ENCODE measurements at regions not wholly inside any gene's neighbourhood (a gene's known extent, or its start where the extent isn't known, plus 50 kb on each side); places are given as distances from the start of the nearest gene placed in this dataset.

DNA sequence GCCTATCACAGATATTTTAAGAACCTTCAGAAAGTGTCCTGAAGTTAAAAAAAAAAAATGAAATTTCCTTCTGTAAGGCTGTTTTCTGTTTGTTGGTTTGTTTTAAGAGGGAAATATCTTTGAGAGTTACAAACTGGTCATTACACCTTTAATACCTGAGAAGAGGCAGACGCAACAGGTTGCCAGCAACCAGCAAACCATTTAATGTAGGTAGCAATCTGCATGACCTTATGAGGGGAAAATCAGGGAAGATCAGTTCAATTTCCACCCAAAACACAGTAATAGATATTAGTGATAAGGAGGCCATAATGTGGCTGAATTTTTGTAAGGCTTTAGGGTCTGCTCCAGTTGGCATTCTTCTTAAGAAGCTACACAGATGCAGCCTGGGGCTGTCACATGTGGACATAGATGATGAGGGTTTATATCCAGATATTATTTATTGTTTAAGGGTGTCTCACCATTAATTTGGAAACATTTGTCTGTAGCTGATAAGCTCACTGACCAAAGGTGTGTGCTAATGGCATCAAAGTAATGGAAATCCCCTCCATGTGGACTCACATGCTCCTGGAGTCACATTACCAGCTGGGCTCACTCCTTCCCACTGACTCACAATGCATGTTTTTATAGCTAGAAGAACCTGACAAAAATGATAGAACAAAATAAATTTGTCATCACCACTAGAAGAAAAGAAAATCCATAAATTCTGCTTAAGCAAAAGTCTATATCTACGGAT, 83.5 kb upstream of the DTNA start:
- FAIRE-seq, result no peak
- H3K36me3 ChIP-seq (ENCODE audit: control insufficient read depth in 2 of 2, insufficient read depth in 2 of 2, low read length in 1 of 2), result no peaks in the 10 kb centered on the region
- H3K9ac ChIP-seq (ENCODE audit: control insufficient read depth, insufficient read depth, low read length), result no peak overlapping the region
- DNase-seq (ENCODE audit: low read depth, low spot score), result no peak
- SMC1A ChIA-PET (ENCODE audit: uncharacterized antibody, unreplicated experiment), result interaction anchor here (0.7 kb wide), 1 partner anchor 191 kb away, joined by 3 read pairs; no protein-coding TSS in a partner anchor
- no peaks in the 10 kb centered on the region for H3K9me3 ChIP-seq (replicated peaks; ENCODE audit: control insufficient read depth, insufficient read depth, low read length)
- H4K20me1 ChIP-seq (ENCODE audit: control insufficient read depth, insufficient read depth), result no peaks in the 10 kb centered on the region
- in situ Hi-C loops (cut with MboI) (no loop called here), intact Hi-C loops (cut with micrococcal nuclease; ENCODE audit: unreplicated experiment) (no loop called here)
- RAD21 ChIA-PET (ENCODE audit: unreplicated experiment), result no interaction called here
- WGBS (ENCODE audit: insufficient coverage, insufficient replicate concordance, low lambda C conversion rate, missing lambda C conversion rate), result 48% methylated on average over 2 of the region's 2 CpGs
- no peaks in the 10 kb centered on the region for H3K4me1 ChIP-seq (ENCODE audit: control insufficient read depth, insufficient read depth, low read length)
- BruUV-seq (replicated peaks), result no TSS peak
- CTCF ChIA-PET, result interaction anchor here (0.5 to 1.1 kb wide), 2 partner anchors 15 to 500 kb away, joined by 3 read pairs; no protein-coding TSS in a partner anchor
- H2AFZ ChIP-seq (ENCODE audit: control insufficient read depth, low read depth, low read length), result no peak overlapping the region
- H3K4me2 ChIP-seq (ENCODE audit: control insufficient read depth, insufficient read depth), result no peak overlapping the region
- no peak for TF ChIP-seq BACH1 (IDR thresholded peaks at IDR 0.05; ENCODE audit: borderline replicate concordance)
- peak; percentile 18; the same call in 1 of the 2 replicates for TF ChIP-seq RAD51 (IDR thresholded peaks at IDR 0.05)
- no peak for TF ChIP-seq NFYA (IDR thresholded peaks at IDR 0.05; ENCODE audit: borderline replicate concordance, low read depth, low read length)
- ATAC-seq, result no peak
- no peaks in the 10 kb centered on the region for H3K27me3 ChIP-seq (replicated peaks in 1 of 2; ENCODE audit: control insufficient read depth in 2 of 2, insufficient read depth in 2 of 2, low read length in 1 of 2)
- no peak overlapping the region for H3K4me3 ChIP-seq
- no peaks in the 10 kb centered on the region for H3K79me2 ChIP-seq (ENCODE audit: control insufficient read depth, insufficient read depth, low read length)
- H3K27ac ChIP-seq (ENCODE audit: control insufficient read depth, insufficient read depth), result no peak overlapping the region
- POLR2A ChIA-PET, result interaction anchor here (1.5 kb wide), 1 partner anchor 17 kb away, joined by 4 read pairs; no protein-coding TSS in a partner anchor

DNA sequence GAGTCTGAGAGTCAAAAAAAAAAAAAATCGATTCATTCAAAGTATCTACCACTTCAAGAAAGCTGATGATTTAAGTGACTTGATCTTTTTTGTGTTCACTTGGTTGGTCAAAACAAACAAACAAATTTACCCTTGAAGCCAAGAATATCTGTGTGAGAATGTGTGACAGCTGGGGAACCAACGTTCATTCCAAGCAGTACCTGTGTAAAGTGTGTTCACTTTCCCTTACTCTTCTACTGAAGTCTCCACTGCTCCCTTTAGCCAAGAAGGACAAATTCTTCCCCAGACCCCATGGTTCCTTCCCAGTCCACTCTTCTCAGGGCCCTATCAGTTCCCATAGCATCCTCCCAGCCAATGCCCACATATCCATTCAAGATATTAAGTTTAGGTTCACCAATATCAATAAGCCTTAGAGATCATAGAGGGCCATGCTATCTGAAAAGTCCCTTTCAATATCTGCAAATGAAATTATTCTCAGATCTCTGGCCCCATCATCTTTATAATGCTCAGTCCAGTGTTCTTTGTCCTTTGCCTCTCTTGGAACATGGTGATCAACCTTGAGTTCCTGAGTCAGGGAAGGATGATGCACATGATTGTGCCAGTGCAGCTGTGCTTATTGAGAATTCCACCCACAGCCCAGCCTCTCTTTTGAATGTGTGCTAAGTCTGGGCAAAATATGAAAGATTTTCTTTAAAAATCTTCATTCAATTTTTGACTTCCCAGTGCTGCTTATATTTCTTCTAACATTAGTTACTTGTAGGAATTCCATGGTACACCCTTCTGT, 82.8 kb upstream of the DTNA start:
- H3K27me3 ChIP-seq (replicated peaks in 1 of 2; ENCODE audit: control insufficient read depth in 2 of 2, insufficient read depth in 2 of 2, low read length in 1 of 2), result no peaks in the 10 kb centered on the region
- intact Hi-C loops (cut with micrococcal nuclease; ENCODE audit: unreplicated experiment) (no loop called here), in situ Hi-C loops (cut with MboI) (no loop called here)
- DNase-seq (ENCODE audit: low read depth, low spot score) (no peak), ATAC-seq (no peak), FAIRE-seq (no peak)
- no peak overlapping the region for H3K9ac ChIP-seq (ENCODE audit: control insufficient read depth, insufficient read depth, low read length)
- POLR2A ChIA-PET, result interaction anchor here (1.5 kb wide), 1 partner anchor 17 kb away, joined by 4 read pairs; no protein-coding TSS in a partner anchor
- CTCF ChIA-PET, result interaction anchor here (1.1 to 1.4 kb wide), 3 partner anchors 15 to 34 kb away, joined by 3 read pairs; no protein-coding TSS in a partner anchor
- H3K9me3 ChIP-seq (replicated peaks; ENCODE audit: control insufficient read depth, insufficient read depth, low read length), result no peaks in the 10 kb centered on the region
- H2AFZ ChIP-seq (ENCODE audit: control insufficient read depth, low read depth, low read length), result no peak overlapping the region
- no peak overlapping the region for H3K27ac ChIP-seq (ENCODE audit: control insufficient read depth, insufficient read depth)
- 20% methylated on average over 2 of the region's 2 CpGs for WGBS (ENCODE audit: insufficient coverage, insufficient replicate concordance, low lambda C conversion rate, missing lambda C conversion rate)
- H3K4me1 ChIP-seq (ENCODE audit: control insufficient read depth, insufficient read depth, low read length), result no peaks in the 10 kb centered on the region
- no peaks in the 10 kb centered on the region for H4K20me1 ChIP-seq (ENCODE audit: control insufficient read depth, insufficient read depth)
- RAD21 ChIA-PET (ENCODE audit: unreplicated experiment), result no interaction called here
- H3K79me2 ChIP-seq (ENCODE audit: control insufficient read depth, insufficient read depth, low read length), result no peaks in the 10 kb centered on the region
- BruUV-seq (replicated peaks), result no TSS peak
- H3K4me3 ChIP-seq, result no peak overlapping the region
- H3K36me3 ChIP-seq (ENCODE audit: control insufficient read depth in 2 of 2, insufficient read depth in 2 of 2, low read length in 1 of 2), result no peaks in the 10 kb centered on the region
- no peak overlapping the region for H3K4me2 ChIP-seq (ENCODE audit: control insufficient read depth, insufficient read depth)
- SMC1A ChIA-PET (ENCODE audit: uncharacterized antibody, unreplicated experiment), result interaction anchor here (0.6 to 1.5 kb wide), 4 partner anchors 13 to 192 kb away, joined by 3 to 9 read pairs (median 3); no protein-coding TSS in a partner anchor
- TF ChIP-seq RBBP5 (conservative IDR thresholded peaks at IDR 0.05), result no peak
- TF ChIP-seq HDGF (IDR thresholded peaks at IDR 0.05), result no peak
- no peak for TF ChIP-seq SIN3A (IDR thresholded peaks at IDR 0.05; ENCODE audit: low read depth, low read length)
- TF ChIP-seq PAX5 (IDR thresholded peaks at IDR 0.05; ENCODE audit: borderline replicate concordance, low read depth, low read length), result no peak
- no peak for TF ChIP-seq SMAD1 (IDR thresholded peaks at IDR 0.05; ENCODE audit: low read depth, partially characterized antibody)
- TF ChIP-seq, protein P1, sequence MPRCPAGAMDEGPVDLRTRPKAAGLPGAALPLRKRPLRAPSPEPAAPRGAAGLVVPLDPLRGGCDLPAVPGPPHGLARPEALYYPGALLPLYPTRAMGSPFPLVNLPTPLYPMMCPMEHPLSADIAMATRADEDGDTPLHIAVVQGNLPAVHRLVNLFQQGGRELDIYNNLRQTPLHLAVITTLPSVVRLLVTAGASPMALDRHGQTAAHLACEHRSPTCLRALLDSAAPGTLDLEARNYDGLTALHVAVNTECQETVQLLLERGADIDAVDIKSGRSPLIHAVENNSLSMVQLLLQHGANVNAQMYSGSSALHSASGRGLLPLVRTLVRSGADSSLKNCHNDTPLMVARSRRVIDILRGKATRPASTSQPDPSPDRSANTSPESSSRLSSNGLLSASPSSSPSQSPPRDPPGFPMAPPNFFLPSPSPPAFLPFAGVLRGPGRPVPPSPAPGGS (IDR thresholded peaks at IDR 0.05; ENCODE audit: borderline replicate concordance, insufficient read depth, low read depth, low read length, poor library complexity, severe bottlenecking), result no peak
- TF ChIP-seq, protein P2, sequence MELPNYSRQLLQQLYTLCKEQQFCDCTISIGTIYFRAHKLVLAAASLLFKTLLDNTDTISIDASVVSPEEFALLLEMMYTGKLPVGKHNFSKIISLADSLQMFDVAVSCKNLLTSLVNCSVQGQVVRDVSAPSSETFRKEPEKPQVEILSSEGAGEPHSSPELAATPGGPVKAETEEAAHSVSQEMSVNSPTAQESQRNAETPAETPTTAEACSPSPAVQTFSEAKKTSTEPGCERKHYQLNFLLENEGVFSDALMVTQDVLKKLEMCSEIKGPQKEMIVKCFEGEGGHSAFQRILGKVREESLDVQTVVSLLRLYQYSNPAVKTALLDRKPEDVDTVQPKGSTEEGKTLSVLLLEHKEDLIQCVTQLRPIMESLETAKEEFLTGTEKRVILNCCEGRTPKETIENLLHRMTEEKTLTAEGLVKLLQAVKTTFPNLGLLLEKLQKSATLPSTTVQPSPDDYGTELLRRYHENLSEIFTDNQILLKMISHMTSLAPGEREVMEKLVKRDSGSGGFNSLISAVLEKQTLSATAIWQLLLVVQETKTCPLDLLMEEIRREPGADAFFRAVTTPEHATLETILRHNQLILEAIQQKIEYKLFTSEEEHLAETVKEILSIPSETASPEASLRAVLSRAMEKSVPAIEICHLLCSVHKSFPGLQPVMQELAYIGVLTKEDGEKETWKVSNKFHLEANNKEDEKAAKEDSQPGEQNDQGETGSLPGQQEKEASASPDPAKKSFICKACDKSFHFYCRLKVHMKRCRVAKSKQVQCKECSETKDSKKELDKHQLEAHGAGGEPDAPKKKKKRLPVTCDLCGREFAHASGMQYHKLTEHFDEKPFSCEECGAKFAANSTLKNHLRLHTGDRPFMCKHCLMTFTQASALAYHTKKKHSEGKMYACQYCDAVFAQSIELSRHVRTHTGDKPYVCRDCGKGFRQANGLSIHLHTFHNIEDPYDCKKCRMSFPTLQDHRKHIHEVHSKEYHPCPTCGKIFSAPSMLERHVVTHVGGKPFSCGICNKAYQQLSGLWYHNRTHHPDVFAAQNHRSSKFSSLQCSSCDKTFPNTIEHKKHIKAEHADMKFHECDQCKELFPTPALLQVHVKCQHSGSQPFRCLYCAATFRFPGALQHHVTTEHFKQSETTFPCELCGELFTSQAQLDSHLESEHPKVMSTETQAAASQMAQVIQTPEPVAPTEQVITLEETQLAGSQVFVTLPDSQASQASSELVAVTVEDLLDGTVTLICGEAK (IDR thresholded peaks at IDR 0.05; ENCODE audit: borderline replicate concordance), result no peak

Measured in GM12878 (cell line).